GM23338 (cell line): ENCODE measurements at regions not wholly inside any gene's neighbourhood (a gene's known extent, or its start where the extent isn't known, plus 50 kb on each side); places are given as distances from the start of the nearest gene placed in this dataset.

Experiments used
- ATAC-seq: fragments of 200-7000 bp; cut with Tn5 transposase; 3 replicates; pipeline ENCODE4 v1.9.1; 2020
- DNase-seq: peaks from one replicate; pipeline ENCODE4 v3.0.0-alpha.2; 2015; ENCODE audit warnings: low spot score
- H2AFZ ChIP-seq: fragments of 200-600 bp; sonication (generic); 2 replicates; pipeline ENCODE4 v1.8.0; 2016; ENCODE audit warnings: antibody characterized with exemption, mild to moderate bottlenecking, moderate library complexity
- H3F3A ChIP-seq: fragments of 200-600 bp; sonication (generic); replicated peaks from 2 replicates; pipeline ENCODE4 v1.8.0; 2017; ENCODE audit warnings: antibody characterized with exemption, mixed run types, low read depth
- H3K27ac ChIP-seq: fragments of 200-600 bp; sonication (generic); 2 replicates; pipeline ENCODE4 v1.6.1; 2016; ENCODE audit warnings: low read depth
- H3K27me3 ChIP-seq: fragments of 200-600 bp; sonication (generic); 2 replicates; pipeline ENCODE4 v1.8.0; 2016; ENCODE audit warnings: mild to moderate bottlenecking, mixed run types, moderate library complexity; ENCODE audit not compliant: insufficient read depth
- H3K36me3 ChIP-seq: fragments of 200-600 bp; sonication (generic); 2 replicates; pipeline ENCODE4 v1.8.0; 2016; ENCODE audit warnings: mild to moderate bottlenecking; ENCODE audit not compliant: insufficient read depth
- H3K4me1 ChIP-seq: fragments of 200-600 bp; sonication (generic); 2 replicates; pipeline ENCODE4 v1.8.0; 2016; ENCODE audit warnings: mild to moderate bottlenecking, moderate library complexity; ENCODE audit not compliant: insufficient read depth
- H3K4me2 ChIP-seq: fragments of 200-600 bp; sonication (generic); 2 replicates; pipeline ENCODE4 v1.7.1; 2017; ENCODE audit warnings: mixed run types
- H3K4me3 ChIP-seq: fragments of 200-600 bp; sonication (generic); 2 replicates; pipeline ENCODE4 v1.6.1; 2016; ENCODE audit warnings: mixed run types
- H3K79me2 ChIP-seq: fragments of 200-600 bp; sonication (generic); replicated peaks from 2 replicates; pipeline ENCODE4 v1.8.0; 2017; ENCODE audit warnings: mild to moderate bottlenecking; ENCODE audit not compliant: insufficient read depth
- H3K9me2 ChIP-seq: fragments of 200-600 bp; sonication (generic); 2 replicates; pipeline ENCODE4 v1.8.0; 2017; ENCODE audit not compliant: insufficient read depth
- H4K20me1 ChIP-seq: fragments of 200-600 bp; sonication (generic); replicated peaks from 2 replicates; pipeline ENCODE4 v1.8.0; 2017; ENCODE audit warnings: mild to moderate bottlenecking; ENCODE audit not compliant: insufficient read depth
- H3K27ac Mint-ChIP-seq: 2 replicates; pipeline ENCODE4 v1.8.0; 2020; ENCODE audit warnings: inconsistent platforms, mild to moderate bottlenecking, moderate library complexity, mixed read lengths
- H3K27me3 Mint-ChIP-seq: 3 replicates; pipeline ENCODE4 v1.8.0; 2022; ENCODE audit warnings: low read depth, mild to moderate bottlenecking, moderate library complexity, mixed read lengths, inconsistent platforms; ENCODE audit not compliant: insufficient read depth, poor library complexity
- H3K36me3 Mint-ChIP-seq: 3 replicates; pipeline ENCODE4 v1.8.0; 2021; ENCODE audit warnings: low read depth, mild to moderate bottlenecking, inconsistent platforms, moderate library complexity, mixed read lengths
- H3K4me1 Mint-ChIP-seq: 3 replicates; pipeline ENCODE4 v1.8.0; 2020; ENCODE audit warnings: mild to moderate bottlenecking, inconsistent platforms, mixed read lengths
- H3K4me3 Mint-ChIP-seq: 3 replicates; pipeline ENCODE4 v1.8.0; 2021; ENCODE audit warnings: moderate library complexity, mild to moderate bottlenecking, inconsistent platforms, mixed read lengths
- H3K9me3 Mint-ChIP-seq: 3 replicates; pipeline ENCODE4 v1.8.0; 2020; ENCODE audit warnings: moderate library complexity, mild to moderate bottlenecking, inconsistent platforms, mixed read lengths
- CREB1 ChIP-seq: fragments of 250-450 bp; sonication (Bioruptor Pico); IDR thresholded peaks from 2 replicates; pipeline ENCODE4 v1.5.0; 2020; ENCODE audit warnings: low read depth, mild to moderate bottlenecking, moderate library complexity
- EZH2 ChIP-seq: fragments of 200-600 bp; sonication (generic); IDR thresholded peaks from one replicate; pipeline ENCODE4 v1.8.0; 2017; ENCODE audit warnings: antibody characterized with exemption, mild to moderate bottlenecking, low read depth; ENCODE audit not compliant: unreplicated experiment
- EZH2phosphoT487 ChIP-seq: fragments of 200-600 bp; sonication (generic); IDR thresholded peaks from one replicate; pipeline ENCODE4 v1.8.1; 2018; ENCODE audit warnings: antibody characterized with exemption; ENCODE audit not compliant: unreplicated experiment
- JUNB ChIP-seq: IDR thresholded peaks from one replicate; pipeline ENCODE4 v1.6.1; 2016; ENCODE audit warnings: antibody characterized with exemption; ENCODE audit not compliant: unreplicated experiment
- NANOG ChIP-seq: IDR thresholded peaks from 2 replicates; pipeline ENCODE4 v1.6.1; 2016; ENCODE audit warnings: antibody characterized with exemption, borderline replicate concordance
- POLR2AphosphoS5 ChIP-seq: IDR thresholded peaks from 2 replicates; pipeline ENCODE4 v1.6.1; 2016; ENCODE audit warnings: antibody characterized with exemption, low read depth
- STAT1 ChIP-seq: IDR thresholded peaks from one replicate; pipeline ENCODE4 v1.6.1; 2016; ENCODE audit warnings: antibody characterized with exemption; ENCODE audit not compliant: unreplicated experiment
- ZNF331 ChIP-seq: fragments of 250-450 bp; sonication (Bioruptor Pico); IDR thresholded peaks from 2 replicates; pipeline ENCODE4 v1.5.0; 2020; ENCODE audit warnings: low read depth, mild to moderate bottlenecking, moderate library complexity
- TF ChIP-seq, protein P1 (sequence below), 2 experiments: fragments of 200-600 bp in 1 of 2; sonication (generic) in 1 of 2; conservative IDR thresholded peaks; 2 replicates each; pipeline versions ENCODE4 v1.5.1 to v1.6.1; 2016 to 2017; ENCODE audit warnings: antibody characterized with exemption in 2 of 2, low read depth in 2 of 2, mild to moderate bottlenecking in 2 of 2, moderate library complexity in 1 of 2
- TF ChIP-seq, protein P2 (sequence below): fragments of 250-450 bp; sonication (Bioruptor Pico); IDR thresholded peaks from 2 replicates; pipeline ENCODE4 v1.5.0; 2020; ENCODE audit warnings: mild to moderate bottlenecking, moderate library complexity
- TF ChIP-seq, protein P3 (sequence below): IDR thresholded peaks from 2 replicates; pipeline ENCODE4 v1.6.1; 2016; ENCODE audit warnings: antibody characterized with exemption

DNA sequence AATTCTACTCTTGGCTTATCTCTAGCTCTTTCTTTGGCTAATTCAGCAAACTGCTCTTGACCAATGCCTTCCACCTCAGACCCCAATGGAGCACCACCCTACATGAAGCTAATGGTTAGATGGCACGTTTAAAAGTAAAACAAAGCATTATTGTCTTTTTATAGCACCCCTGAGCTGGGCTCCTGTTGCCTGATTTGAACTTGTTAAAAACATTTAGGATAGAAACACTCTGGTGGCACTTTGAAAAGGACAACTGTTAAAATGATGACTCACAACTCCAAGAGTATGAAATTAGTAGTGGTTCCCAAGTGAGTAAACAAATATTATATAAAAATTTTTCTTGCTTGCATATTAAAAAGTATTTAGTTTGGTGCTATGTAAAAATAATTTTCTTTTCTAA lies 299.6 kb upstream of the DCN start:
- no peak overlapping the region for H2AFZ ChIP-seq
- H3K9me2 ChIP-seq, result no peaks in the 10 kb centered on the region
- Mint-ChIP-seq H3K27me3 (no peaks in the 10 kb centered on the region), H3K9me3 (no peaks in the 10 kb centered on the region), H3K27ac (no peak overlapping the region), H3K4me1 (no peaks in the 10 kb centered on the region), H3K4me3 (no peak overlapping the region), H3K36me3 (no peaks in the 10 kb centered on the region; the same call in 2 of the 3 replicates)
- TF ChIP-seq EZH2phosphoT487 (no peak), EZH2 (no peak), JUNB (no peak), POLR2AphosphoS5 (no peak), CREB1 (CRISPR knock-in tag) (no peak)
- TF ChIP-seq, protein P1, sequence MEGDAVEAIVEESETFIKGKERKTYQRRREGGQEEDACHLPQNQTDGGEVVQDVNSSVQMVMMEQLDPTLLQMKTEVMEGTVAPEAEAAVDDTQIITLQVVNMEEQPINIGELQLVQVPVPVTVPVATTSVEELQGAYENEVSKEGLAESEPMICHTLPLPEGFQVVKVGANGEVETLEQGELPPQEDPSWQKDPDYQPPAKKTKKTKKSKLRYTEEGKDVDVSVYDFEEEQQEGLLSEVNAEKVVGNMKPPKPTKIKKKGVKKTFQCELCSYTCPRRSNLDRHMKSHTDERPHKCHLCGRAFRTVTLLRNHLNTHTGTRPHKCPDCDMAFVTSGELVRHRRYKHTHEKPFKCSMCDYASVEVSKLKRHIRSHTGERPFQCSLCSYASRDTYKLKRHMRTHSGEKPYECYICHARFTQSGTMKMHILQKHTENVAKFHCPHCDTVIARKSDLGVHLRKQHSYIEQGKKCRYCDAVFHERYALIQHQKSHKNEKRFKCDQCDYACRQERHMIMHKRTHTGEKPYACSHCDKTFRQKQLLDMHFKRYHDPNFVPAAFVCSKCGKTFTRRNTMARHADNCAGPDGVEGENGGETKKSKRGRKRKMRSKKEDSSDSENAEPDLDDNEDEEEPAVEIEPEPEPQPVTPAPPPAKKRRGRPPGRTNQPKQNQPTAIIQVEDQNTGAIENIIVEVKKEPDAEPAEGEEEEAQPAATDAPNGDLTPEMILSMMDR (conservative IDR thresholded peaks at IDR 0.05; ENCODE audit: low read depth in 2 of 2), result no peak
- H3K27me3 ChIP-seq, result no peaks in the 10 kb centered on the region
- H4K20me1 ChIP-seq, result no peaks in the 10 kb centered on the region
- no peak for DNase-seq
- H3K4me2 ChIP-seq, result no peak overlapping the region
- no peak for ATAC-seq
- H3K27ac ChIP-seq, result no peak overlapping the region
- no peaks in the 10 kb centered on the region for H3K79me2 ChIP-seq
- no peak overlapping the region for H3K4me3 ChIP-seq
- no peaks in the 10 kb centered on the region for H3F3A ChIP-seq
- H3K36me3 ChIP-seq, result no peaks in the 10 kb centered on the region
- no peaks in the 10 kb centered on the region for H3K4me1 ChIP-seq

- H3K79me2 ChIP-seq, result no peaks in the 10 kb centered on the region
- Mint-ChIP-seq H3K27ac (no peak overlapping the region), H3K36me3 (no peaks in the 10 kb centered on the region), H3K27me3 (no peaks in the 10 kb centered on the region), H3K4me1 (no peaks in the 10 kb centered on the region), H3K4me3 (no peak overlapping the region), H3K9me3 (no peaks in the 10 kb centered on the region)
- no peaks in the 10 kb centered on the region for H3K4me1 ChIP-seq
- H3K9me2 ChIP-seq, result no peaks in the 10 kb centered on the region
- H3F3A ChIP-seq, result no peaks in the 10 kb centered on the region
- no peak overlapping the region for H3K27ac ChIP-seq
- ATAC-seq (no peak), DNase-seq (no peak)
- TF ChIP-seq POLR2AphosphoS5, result no peak
- no peak for TF ChIP-seq ZNF331
- TF ChIP-seq, protein P2, sequence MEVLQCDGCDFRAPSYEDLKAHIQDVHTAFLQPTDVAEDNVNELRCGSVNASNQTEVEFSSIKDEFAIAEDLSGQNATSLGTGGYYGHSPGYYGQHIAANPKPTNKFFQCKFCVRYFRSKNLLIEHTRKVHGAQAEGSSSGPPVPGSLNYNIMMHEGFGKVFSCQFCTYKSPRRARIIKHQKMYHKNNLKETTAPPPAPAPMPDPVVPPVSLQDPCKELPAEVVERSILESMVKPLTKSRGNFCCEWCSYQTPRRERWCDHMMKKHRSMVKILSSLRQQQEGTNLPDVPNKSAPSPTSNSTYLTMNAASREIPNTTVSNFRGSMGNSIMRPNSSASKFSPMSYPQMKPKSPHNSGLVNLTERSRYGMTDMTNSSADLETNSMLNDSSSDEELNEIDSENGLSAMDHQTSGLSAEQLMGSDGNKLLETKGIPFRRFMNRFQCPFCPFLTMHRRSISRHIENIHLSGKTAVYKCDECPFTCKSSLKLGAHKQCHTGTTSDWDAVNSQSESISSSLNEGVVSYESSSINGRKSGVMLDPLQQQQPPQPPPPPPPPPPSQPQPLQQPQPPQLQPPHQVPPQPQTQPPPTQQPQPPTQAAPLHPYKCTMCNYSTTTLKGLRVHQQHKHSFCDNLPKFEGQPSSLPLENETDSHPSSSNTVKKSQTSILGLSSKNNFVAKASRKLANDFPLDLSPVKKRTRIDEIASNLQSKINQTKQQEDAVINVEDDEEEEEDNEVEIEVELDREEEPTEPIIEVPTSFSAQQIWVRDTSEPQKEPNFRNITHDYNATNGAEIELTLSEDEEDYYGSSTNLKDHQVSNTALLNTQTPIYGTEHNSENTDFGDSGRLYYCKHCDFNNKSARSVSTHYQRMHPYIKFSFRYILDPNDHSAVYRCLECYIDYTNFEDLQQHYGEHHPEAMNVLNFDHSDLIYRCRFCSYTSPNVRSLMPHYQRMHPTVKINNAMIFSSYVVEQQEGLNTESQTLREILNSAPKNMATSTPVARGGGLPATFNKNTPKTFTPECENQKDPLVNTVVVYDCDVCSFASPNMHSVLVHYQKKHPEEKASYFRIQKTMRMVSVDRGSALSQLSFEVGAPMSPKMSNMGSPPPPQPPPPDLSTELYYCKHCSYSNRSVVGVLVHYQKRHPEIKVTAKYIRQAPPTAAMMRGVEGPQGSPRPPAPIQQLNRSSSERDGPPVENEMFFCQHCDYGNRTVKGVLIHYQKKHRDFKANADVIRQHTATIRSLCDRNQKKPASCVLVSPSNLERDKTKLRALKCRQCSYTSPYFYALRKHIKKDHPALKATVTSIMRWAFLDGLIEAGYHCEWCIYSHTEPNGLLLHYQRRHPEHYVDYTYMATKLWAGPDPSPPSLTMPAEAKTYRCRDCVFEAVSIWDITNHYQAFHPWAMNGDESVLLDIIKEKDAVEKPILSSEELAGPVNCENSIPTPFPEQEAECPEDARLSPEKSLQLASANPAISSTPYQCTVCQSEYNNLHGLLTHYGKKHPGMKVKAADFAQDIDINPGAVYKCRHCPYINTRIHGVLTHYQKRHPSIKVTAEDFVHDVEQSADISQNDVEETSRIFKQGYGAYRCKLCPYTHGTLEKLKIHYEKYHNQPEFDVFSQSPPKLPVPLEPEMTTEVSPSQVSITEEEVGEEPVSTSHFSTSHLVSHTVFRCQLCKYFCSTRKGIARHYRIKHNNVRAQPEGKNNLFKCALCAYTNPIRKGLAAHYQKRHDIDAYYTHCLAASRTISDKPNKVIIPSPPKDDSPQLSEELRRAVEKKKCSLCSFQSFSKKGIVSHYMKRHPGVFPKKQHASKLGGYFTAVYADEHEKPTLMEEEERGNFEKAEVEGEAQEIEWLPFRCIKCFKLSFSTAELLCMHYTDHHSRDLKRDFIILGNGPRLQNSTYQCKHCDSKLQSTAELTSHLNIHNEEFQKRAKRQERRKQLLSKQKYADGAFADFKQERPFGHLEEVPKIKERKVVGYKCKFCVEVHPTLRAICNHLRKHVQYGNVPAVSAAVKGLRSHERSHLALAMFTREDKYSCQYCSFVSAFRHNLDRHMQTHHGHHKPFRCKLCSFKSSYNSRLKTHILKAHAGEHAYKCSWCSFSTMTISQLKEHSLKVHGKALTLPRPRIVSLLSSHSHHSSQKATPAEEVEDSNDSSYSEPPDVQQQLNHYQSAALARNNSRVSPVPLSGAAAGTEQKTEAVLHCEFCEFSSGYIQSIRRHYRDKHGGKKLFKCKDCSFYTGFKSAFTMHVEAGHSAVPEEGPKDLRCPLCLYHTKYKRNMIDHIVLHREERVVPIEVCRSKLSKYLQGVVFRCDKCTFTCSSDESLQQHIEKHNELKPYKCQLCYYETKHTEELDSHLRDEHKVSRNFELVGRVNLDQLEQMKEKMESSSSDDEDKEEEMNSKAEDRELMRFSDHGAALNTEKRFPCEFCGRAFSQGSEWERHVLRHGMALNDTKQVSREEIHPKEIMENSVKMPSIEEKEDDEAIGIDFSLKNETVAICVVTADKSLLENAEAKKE (CRISPR knock-in tag), result no peak
- TF ChIP-seq EZH2phosphoT487, result no peak
- TF ChIP-seq, protein P1 (conservative IDR thresholded peaks at IDR 0.05; ENCODE audit: low read depth in 2 of 2), result no peak
- TF ChIP-seq STAT1, result no peak
- no peak for TF ChIP-seq JUNB
- no peak for TF ChIP-seq NANOG
- no peak for TF ChIP-seq EZH2
- TF ChIP-seq CREB1 (CRISPR knock-in tag), result no peak
- TF ChIP-seq, protein P3, sequence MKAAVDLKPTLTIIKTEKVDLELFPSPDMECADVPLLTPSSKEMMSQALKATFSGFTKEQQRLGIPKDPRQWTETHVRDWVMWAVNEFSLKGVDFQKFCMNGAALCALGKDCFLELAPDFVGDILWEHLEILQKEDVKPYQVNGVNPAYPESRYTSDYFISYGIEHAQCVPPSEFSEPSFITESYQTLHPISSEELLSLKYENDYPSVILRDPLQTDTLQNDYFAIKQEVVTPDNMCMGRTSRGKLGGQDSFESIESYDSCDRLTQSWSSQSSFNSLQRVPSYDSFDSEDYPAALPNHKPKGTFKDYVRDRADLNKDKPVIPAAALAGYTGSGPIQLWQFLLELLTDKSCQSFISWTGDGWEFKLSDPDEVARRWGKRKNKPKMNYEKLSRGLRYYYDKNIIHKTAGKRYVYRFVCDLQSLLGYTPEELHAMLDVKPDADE, result no peak
- H3K36me3 ChIP-seq, result no peaks in the 10 kb centered on the region
- H3K4me3 ChIP-seq, result no peak overlapping the region
- H3K27me3 ChIP-seq, result no peaks in the 10 kb centered on the region
- no peak overlapping the region for H3K4me2 ChIP-seq
- no peaks in the 10 kb centered on the region for H4K20me1 ChIP-seq
- no peak overlapping the region for H2AFZ ChIP-seq
Measured at GRCh38 chr12:91478500-91478899, 295.9 kb upstream of the DCN start.
